ENCODE measurements at regions not wholly inside any gene's neighbourhood (a gene's known extent, or its start where the extent isn't known, plus 50 kb on each side); places are given as distances from the start of the nearest gene placed in this dataset.

GRCh38 chr2:60316381-60317033 is 236.9 kb downstream of the BCL11A start:
- H3K4me1 ChIP-seq (ENCODE audit: control insufficient read depth in 2 of 2, insufficient read depth in 2 of 2, low read length in 2 of 2) = peaks cover 78 to 87% of the 10 kb centered on the region in 2 donors
- peak; percentile 39 for DNase-seq
- H3K9ac ChIP-seq (ENCODE audit: low read length) = peak overlapping the region; percentile 37
- intact Hi-C loops (cut with micrococcal nuclease) = loop anchor here (5.0 kb wide), 2 partner anchors 131 to 236 kb away; partner anchors contain the start of gene BCL11A
- peaks cover 8% of the 10 kb centered on the region for H3K79me2 ChIP-seq (ENCODE audit: control insufficient read depth, insufficient read depth, low read length)
- H3K4me2 ChIP-seq (replicated peaks; ENCODE audit: low read depth, low read length, poor library complexity, severe bottlenecking) = peak overlapping the region; percentile 58
- peak overlapping the region; percentile 68 for H3K4me3 Mint-ChIP-seq
- no peaks in the 10 kb centered on the region for H3K27me3 Mint-ChIP-seq
- H3K27ac ChIP-seq (ENCODE audit: low read length in 2 of 2) = peak overlapping the region; percentile 56 to 75
- TF ChIP-seq, protein P1, sequence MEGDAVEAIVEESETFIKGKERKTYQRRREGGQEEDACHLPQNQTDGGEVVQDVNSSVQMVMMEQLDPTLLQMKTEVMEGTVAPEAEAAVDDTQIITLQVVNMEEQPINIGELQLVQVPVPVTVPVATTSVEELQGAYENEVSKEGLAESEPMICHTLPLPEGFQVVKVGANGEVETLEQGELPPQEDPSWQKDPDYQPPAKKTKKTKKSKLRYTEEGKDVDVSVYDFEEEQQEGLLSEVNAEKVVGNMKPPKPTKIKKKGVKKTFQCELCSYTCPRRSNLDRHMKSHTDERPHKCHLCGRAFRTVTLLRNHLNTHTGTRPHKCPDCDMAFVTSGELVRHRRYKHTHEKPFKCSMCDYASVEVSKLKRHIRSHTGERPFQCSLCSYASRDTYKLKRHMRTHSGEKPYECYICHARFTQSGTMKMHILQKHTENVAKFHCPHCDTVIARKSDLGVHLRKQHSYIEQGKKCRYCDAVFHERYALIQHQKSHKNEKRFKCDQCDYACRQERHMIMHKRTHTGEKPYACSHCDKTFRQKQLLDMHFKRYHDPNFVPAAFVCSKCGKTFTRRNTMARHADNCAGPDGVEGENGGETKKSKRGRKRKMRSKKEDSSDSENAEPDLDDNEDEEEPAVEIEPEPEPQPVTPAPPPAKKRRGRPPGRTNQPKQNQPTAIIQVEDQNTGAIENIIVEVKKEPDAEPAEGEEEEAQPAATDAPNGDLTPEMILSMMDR (IDR thresholded peaks at IDR 0.05) = no peak
- TF ChIP-seq EZH2 (IDR thresholded peaks at IDR 0.05; ENCODE audit: borderline replicate concordance, insufficient read depth, low read depth, low read length, poor library complexity, severe bottlenecking) = no peak
- ChIA-PET CTCF (interaction anchor here (0.6 kb wide), 1 partner anchor 99 kb away, joined by 3 read pairs; no protein-coding TSS in a partner anchor), POLR2A (interaction anchor here (0.5 kb wide), 1 partner anchor 91 kb away, joined by 8 read pairs; no protein-coding TSS in a partner anchor)
- H3K4me3 ChIP-seq (ENCODE audit: control extremely low read depth in 1 of 5, extremely low read depth in 1 of 5, insufficient read depth in 1 of 5, low read depth in 2 of 5, low read length in 4 of 5) = peak overlapping the region in 1 of 5 experiments; percentile 30
- H3K36me3 ChIP-seq (replicated peaks in 1 of 2; ENCODE audit: control extremely low read depth in 1 of 2, control insufficient read depth in 1 of 2, extremely low read depth in 1 of 2, insufficient read depth in 2 of 2, low read length in 1 of 2) = no peaks in the 10 kb centered on the region
- H3K4me1 Mint-ChIP-seq = peaks cover 91% of the 10 kb centered on the region
- ATAC-seq (ENCODE audit: low read depth) = no peak
- no peaks in the 10 kb centered on the region for H3K27me3 ChIP-seq (replicated peaks in 1 of 4; ENCODE audit: control extremely low read depth in 1 of 4, control insufficient read depth in 3 of 4, insufficient read depth in 4 of 4, low read length in 3 of 4)
- no peaks in the 10 kb centered on the region for H4K20me1 ChIP-seq (ENCODE audit: control insufficient read depth, insufficient read depth, low read length, poor library complexity, severe bottlenecking)
- WGBS (ENCODE audit: insufficient coverage) = 31% methylated on average over 3 of the region's 7 CpGs
- no peaks in the 10 kb centered on the region for H3K9me3 ChIP-seq (ENCODE audit: control extremely low read depth in 1 of 3, control insufficient read depth in 2 of 3, insufficient read depth in 1 of 3, low read length in 2 of 3)
- peak overlapping the region; percentile 62 for H2AFZ ChIP-seq (ENCODE audit: insufficient read depth, low read depth, low read length, poor library complexity, severe bottlenecking)
- H3K27ac Mint-ChIP-seq = peak overlapping the region; percentile 73
- H3K9me3 Mint-ChIP-seq (ENCODE audit: insufficient read depth) = no peaks in the 10 kb centered on the region

GRCh38 chr2:60313470-60314172 is 239.8 kb downstream of the BCL11A start:
- H3K4me3 Mint-ChIP-seq = peak overlapping the region; percentile 33
- POLR2A ChIA-PET = no interaction called here

More at GRCh38 chr2:60313470-60314172, 239.8 kb downstream of the BCL11A start:
- CTCF ChIA-PET = interaction anchor here (1.1 to 1.3 kb wide), 2 partner anchors 20 to 192 kb away, joined by 3 read pairs; no protein-coding TSS in a partner anchor
- Histone ChIP-seq H3K79me2 (ENCODE audit: control insufficient read depth, insufficient read depth, low read length) (peaks cover 8% of the 10 kb centered on the region), H3K4me1 (ENCODE audit: control insufficient read depth in 2 of 2, insufficient read depth in 2 of 2, low read length in 2 of 2) (peaks cover 71 to 90% of the 10 kb centered on the region in 2 donors), H4K20me1 (ENCODE audit: control insufficient read depth, insufficient read depth, low read length, poor library complexity, severe bottlenecking) (no peaks in the 10 kb centered on the region), H3K27ac (ENCODE audit: low read length in 2 of 2) (peak overlapping the region in 1 of 2 donors; percentile 9), H3K9ac (ENCODE audit: low read length) (no peak overlapping the region), H3K4me2 (replicated peaks; ENCODE audit: low read depth, low read length, poor library complexity, severe bottlenecking) (peak overlapping the region; percentile 44), H2AFZ (ENCODE audit: insufficient read depth, low read depth, low read length, poor library complexity, severe bottlenecking) (no peak overlapping the region), H3K9me3 (ENCODE audit: control extremely low read depth in 1 of 3, control insufficient read depth in 2 of 3, insufficient read depth in 1 of 3, low read length in 2 of 3) (no peaks in the 10 kb centered on the region), H3K27me3 (replicated peaks in 1 of 4; ENCODE audit: control extremely low read depth in 1 of 4, control insufficient read depth in 3 of 4, insufficient read depth in 4 of 4, low read length in 3 of 4) (no peaks in the 10 kb centered on the region), H3K36me3 (replicated peaks in 1 of 2; ENCODE audit: control extremely low read depth in 1 of 2, control insufficient read depth in 1 of 2, extremely low read depth in 1 of 2, insufficient read depth in 2 of 2, low read length in 1 of 2) (no peaks in the 10 kb centered on the region), H3K4me3 (ENCODE audit: control extremely low read depth in 1 of 5, extremely low read depth in 1 of 5, insufficient read depth in 1 of 5, low read depth in 2 of 5, low read length in 4 of 5) (no peak overlapping the region)
- WGBS (ENCODE audit: insufficient coverage) = 92% methylated on average over 2 of the region's 3 CpGs
- Mint-ChIP-seq H3K27me3 (no peaks in the 10 kb centered on the region), H3K27ac (peak overlapping the region; percentile 50), H3K4me1 (peaks cover 93% of the 10 kb centered on the region), H3K9me3 (ENCODE audit: insufficient read depth) (no peaks in the 10 kb centered on the region)
- ATAC-seq (ENCODE audit: low read depth) (no peak), DNase-seq (peak; percentile 48)
- no peak for TF ChIP-seq EZH2 (IDR thresholded peaks at IDR 0.05; ENCODE audit: borderline replicate concordance, insufficient read depth, low read depth, low read length, poor library complexity, severe bottlenecking)
- TF ChIP-seq, protein P1 (IDR thresholded peaks at IDR 0.05) = no peak
- intact Hi-C loops (cut with micrococcal nuclease) = no loop called here
